ENCODE measurements at regions not wholly inside any gene's neighbourhood (a gene's known extent, or its start where the extent isn't known, plus 50 kb on each side); places are given as distances from the start of the nearest gene placed in this dataset.

DNA sequence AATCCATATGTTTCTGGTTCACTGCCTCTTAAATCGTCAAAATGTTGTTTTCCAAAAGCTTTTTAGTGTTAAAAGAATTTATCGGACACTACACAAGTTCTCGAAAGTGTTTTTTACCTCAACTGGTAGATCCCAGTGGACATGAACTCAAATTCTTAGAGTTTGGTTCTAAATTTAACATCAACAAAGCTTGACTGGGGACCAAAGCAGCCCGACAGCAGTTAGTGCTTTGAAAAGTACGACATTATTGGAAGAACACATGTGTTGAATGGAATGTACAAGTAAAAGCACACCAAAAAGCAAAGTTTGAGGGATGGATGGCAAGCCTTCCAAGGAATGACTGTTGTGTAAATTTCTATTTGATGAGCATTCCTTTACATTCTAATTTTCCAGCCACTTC, 803.9 kb upstream of the POU3F3 start:
- no peaks in the 10 kb centered on the region for H3K27me3 ChIP-seq
- TF ChIP-seq, protein P1, sequence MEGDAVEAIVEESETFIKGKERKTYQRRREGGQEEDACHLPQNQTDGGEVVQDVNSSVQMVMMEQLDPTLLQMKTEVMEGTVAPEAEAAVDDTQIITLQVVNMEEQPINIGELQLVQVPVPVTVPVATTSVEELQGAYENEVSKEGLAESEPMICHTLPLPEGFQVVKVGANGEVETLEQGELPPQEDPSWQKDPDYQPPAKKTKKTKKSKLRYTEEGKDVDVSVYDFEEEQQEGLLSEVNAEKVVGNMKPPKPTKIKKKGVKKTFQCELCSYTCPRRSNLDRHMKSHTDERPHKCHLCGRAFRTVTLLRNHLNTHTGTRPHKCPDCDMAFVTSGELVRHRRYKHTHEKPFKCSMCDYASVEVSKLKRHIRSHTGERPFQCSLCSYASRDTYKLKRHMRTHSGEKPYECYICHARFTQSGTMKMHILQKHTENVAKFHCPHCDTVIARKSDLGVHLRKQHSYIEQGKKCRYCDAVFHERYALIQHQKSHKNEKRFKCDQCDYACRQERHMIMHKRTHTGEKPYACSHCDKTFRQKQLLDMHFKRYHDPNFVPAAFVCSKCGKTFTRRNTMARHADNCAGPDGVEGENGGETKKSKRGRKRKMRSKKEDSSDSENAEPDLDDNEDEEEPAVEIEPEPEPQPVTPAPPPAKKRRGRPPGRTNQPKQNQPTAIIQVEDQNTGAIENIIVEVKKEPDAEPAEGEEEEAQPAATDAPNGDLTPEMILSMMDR (IDR thresholded peaks at IDR 0.05), result no peak
- no peaks in the 10 kb centered on the region for H3K36me3 ChIP-seq
- no peaks in the 10 kb centered on the region for H3K9me3 ChIP-seq
- H3K4me1 ChIP-seq, result no peaks in the 10 kb centered on the region
- H3K4me3 ChIP-seq, result no peak overlapping the region
- DNase-seq (ENCODE audit: low spot score), result no peak
- no peak overlapping the region for H3K27ac ChIP-seq

DNA sequence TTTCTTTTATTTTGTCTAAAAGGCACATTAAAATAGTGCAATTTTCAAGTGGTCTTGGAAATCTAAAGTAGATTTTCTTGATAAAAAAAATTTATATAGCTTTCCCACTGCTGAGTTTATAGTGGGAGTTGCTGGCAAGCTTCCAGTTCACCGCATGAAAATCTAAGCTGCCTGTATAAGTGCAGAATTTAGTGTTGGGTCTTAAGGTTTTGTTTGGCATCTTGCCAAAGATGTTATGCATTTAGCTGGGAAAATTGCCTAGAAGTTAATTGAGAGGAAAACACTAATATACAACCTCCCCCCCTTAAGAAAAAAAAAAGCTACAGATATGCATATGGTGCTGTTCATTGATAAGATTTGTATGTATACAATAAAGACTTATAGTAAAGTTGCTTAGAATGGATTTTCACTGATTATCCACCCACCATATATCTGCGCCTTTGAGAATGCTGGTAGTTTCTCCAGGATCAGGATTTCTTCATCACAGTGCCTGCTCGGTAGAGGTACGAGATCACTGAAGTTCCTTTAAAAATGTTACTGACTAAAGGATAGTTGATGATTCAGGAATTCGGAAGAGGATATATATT, 803.2 kb upstream of the POU3F3 start:
- Histone ChIP-seq H3K36me3 (no peaks in the 10 kb centered on the region), H3K4me3 (no peak overlapping the region), H3K4me1 (no peaks in the 10 kb centered on the region), H3K27ac (no peak overlapping the region), H3K27me3 (no peaks in the 10 kb centered on the region), H3K9me3 (no peaks in the 10 kb centered on the region)
- TF ChIP-seq, protein P1 (IDR thresholded peaks at IDR 0.05), result no peak
- DNase-seq (ENCODE audit: low spot score), result no peak

DNA sequence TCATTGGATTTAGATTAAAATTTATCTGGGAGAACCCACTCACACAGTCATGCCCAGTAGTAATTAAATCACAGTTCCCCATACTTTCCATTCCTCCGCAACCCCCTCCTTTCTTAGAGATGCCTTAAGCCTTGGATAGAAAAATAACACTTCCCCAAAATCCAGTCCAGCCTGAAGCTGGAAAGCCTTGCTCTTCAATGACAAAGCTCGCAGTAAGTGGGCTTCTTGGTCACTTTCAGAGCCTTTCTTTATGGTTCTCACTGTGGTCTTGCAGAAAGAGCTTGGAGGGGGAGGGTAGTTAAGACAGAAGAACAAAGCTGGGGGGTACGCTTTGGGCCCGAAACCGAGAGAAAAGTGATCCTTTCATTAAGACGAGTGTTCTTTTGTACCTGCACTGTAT, 802.1 kb upstream of the POU3F3 start:
- DNase-seq (ENCODE audit: low spot score), result no peak
- no peaks in the 10 kb centered on the region for H3K9me3 ChIP-seq
- no peaks in the 10 kb centered on the region for H3K36me3 ChIP-seq
- TF ChIP-seq, protein P1 (IDR thresholded peaks at IDR 0.05), result no peak
- H3K4me3 ChIP-seq, result no peak overlapping the region
- H3K4me1 ChIP-seq, result no peaks in the 10 kb centered on the region
- no peak overlapping the region for H3K27ac ChIP-seq
- H3K27me3 ChIP-seq, result no peaks in the 10 kb centered on the region

DNA sequence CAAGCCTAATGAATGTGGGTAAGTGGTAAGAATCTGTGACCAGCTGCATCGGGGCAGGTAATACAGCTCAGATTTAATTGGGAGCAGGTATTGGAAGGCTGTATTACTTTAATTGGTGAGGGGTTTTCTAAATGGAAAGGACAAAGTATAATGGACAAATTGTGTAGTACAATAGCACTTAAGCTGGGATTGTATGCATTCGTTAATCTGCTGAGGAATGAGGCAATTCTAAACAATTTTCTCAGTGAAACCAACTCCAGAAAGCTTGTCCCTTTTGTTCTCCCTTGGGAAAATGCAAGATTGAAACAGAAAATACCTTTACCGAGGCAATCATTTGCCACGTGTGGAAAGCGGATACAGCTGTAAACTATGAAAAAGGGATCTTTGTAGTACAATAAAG, 801.6 kb upstream of the POU3F3 start:
- H3K4me1 ChIP-seq, result no peaks in the 10 kb centered on the region
- H3K27ac ChIP-seq, result no peak overlapping the region
- no peak for DNase-seq (ENCODE audit: low spot score)
- TF ChIP-seq, protein P1 (IDR thresholded peaks at IDR 0.05), result no peak
- H3K9me3 ChIP-seq, result no peaks in the 10 kb centered on the region
- H3K4me3 ChIP-seq, result no peak overlapping the region
- H3K36me3 ChIP-seq, result no peaks in the 10 kb centered on the region
- no peaks in the 10 kb centered on the region for H3K27me3 ChIP-seq

DNA sequence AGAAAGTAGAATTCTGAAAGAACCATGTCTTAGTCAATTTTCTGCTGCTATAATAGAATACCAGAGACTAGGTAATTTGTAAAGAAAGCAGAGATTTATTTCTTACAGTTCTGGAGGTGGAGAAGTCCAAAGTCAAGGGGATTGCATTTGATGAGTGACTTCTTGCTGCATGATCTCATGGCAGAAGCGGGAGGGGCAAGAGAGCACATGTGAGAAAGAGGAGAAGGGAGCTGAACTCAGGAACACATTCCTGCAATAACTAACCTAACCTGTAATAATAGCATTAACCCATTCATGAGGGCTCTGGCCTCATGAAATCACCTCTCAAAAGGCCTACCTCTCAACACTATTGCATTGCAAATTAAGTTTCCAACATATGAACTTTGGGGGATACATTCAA, 797.5 kb upstream of the POU3F3 start:
- Histone ChIP-seq H3K4me3 (no peak overlapping the region), H3K36me3 (no peaks in the 10 kb centered on the region), H3K4me1 (no peaks in the 10 kb centered on the region), H3K9me3 (no peaks in the 10 kb centered on the region), H3K27ac (no peak overlapping the region), H3K27me3 (no peaks in the 10 kb centered on the region)
- TF ChIP-seq, protein P1 (IDR thresholded peaks at IDR 0.05), result no peak
- DNase-seq (ENCODE audit: low spot score), result no peak

DNA sequence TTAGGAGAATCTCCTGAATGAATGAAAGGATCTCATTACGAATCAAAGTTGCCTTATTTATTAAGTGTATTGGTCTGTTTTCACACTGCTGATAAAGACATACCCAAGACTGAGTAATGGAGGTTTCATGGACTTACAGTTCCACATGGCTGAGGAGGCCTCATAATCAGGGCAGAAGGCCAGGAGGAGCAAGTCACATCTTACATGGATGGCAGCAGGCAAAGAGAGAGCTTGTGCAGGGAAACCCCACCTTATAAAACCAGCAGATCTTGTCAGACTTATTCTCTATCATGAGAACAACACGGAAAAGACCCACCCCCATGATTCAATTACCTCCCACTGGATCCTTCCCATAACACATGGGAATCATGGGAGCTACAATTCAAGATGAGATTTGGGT, 785.2 kb upstream of the POU3F3 start:
- Histone ChIP-seq H3K9me3 (no peaks in the 10 kb centered on the region), H3K27ac (no peak overlapping the region), H3K36me3 (no peaks in the 10 kb centered on the region), H3K4me1 (no peaks in the 10 kb centered on the region), H3K27me3 (no peaks in the 10 kb centered on the region), H3K4me3 (no peak overlapping the region)
- DNase-seq (ENCODE audit: low spot score), result no peak
- TF ChIP-seq, protein P1 (IDR thresholded peaks at IDR 0.05), result no peak
